Liver (tissue), 8 donors: ENCODE measurements at regions not wholly inside any gene's neighbourhood (a gene's known extent, or its start where the extent isn't known, plus 50 kb on each side); places are given as distances from the start of the nearest gene placed in this dataset.

Experiments
- DNase-seq: peaks from one replicate; pipeline ENCODE4 v3.0.0-alpha.2; 2017; ENCODE audit warnings: low spot score
- H3K27ac ChIP-seq, 2 donors: one replicate each; pipeline ENCODE4 v1.7.0; 2013; ENCODE audit warnings: inconsistent platforms in 2 of 2, low read length in 2 of 2, control low read depth in 1 of 2, low read depth in 1 of 2, mild to moderate bottlenecking in 1 of 2
- H3K27me3 ChIP-seq, 4 donors: one replicate each; pipeline versions ENCODE4 v1.6.1 to v1.7.0; 2013; ENCODE audit warnings: low read length in 3 of 4, inconsistent platforms in 1 of 4, mild to moderate bottlenecking in 1 of 4, moderate library complexity in 1 of 4; ENCODE audit not compliant: control insufficient read depth in 4 of 4, insufficient read depth in 4 of 4
- H3K36me3 ChIP-seq, 4 donors: one replicate each; pipeline versions ENCODE4 v1.6.1 to v1.7.0; 2013; ENCODE audit warnings: low read length in 3 of 4, mild to moderate bottlenecking in 3 of 4, low read depth in 1 of 4, moderate library complexity in 1 of 4; ENCODE audit not compliant: control insufficient read depth in 4 of 4, insufficient read depth in 3 of 4
- H3K4me1 ChIP-seq, 4 donors: one replicate each; pipeline versions ENCODE4 v1.6.1 to v1.7.0; 2013; ENCODE audit warnings: low read length in 3 of 4, mild to moderate bottlenecking in 3 of 4, moderate library complexity in 1 of 4; ENCODE audit not compliant: control insufficient read depth in 4 of 4, insufficient read depth in 4 of 4
- H3K4me3 ChIP-seq, 3 donors: one replicate each; pipeline versions ENCODE4 v1.6.1 to v1.7.0; 2013; ENCODE audit warnings: low read length in 3 of 3, control low read depth in 1 of 3, low read depth in 1 of 3, mild to moderate bottlenecking in 1 of 3
- H3K9ac ChIP-seq, 2 donors: one replicate each; pipeline ENCODE4 v1.7.0; 2013; ENCODE audit warnings: low read length in 2 of 2, mild to moderate bottlenecking in 2 of 2, moderate library complexity in 2 of 2, control low read depth in 1 of 2, low read depth in 1 of 2
- H3K9me3 ChIP-seq, 4 donors: one replicate each; pipeline versions ENCODE4 v1.6.1 to v1.7.0; 2013; ENCODE audit warnings: low read length in 3 of 4; ENCODE audit not compliant: control insufficient read depth in 4 of 4
- CTCF ChIP-seq: fragments of 150-350 bp; IDR thresholded peaks from 2 replicates; pipeline ENCODE4 v1.5.1; 2017; ENCODE audit warnings: improper control_type of control experiment, low read depth, low read length; ENCODE audit not compliant: missing input control
- EGR1 ChIP-seq, 2 donors: IDR thresholded peaks; 2 replicates each; pipeline ENCODE4 v1.6.1; 2016 to 2018; ENCODE audit warnings: antibody characterized with exemption in 2 of 2, low read depth in 2 of 2
- FOXA1 ChIP-seq: IDR thresholded peaks from 2 replicates; pipeline ENCODE4 v1.6.1; 2016; ENCODE audit warnings: antibody characterized with exemption
- FOXA2 ChIP-seq: IDR thresholded peaks from 2 replicates; pipeline ENCODE4 v1.6.1; 2016; ENCODE audit warnings: antibody characterized with exemption
- GABPA ChIP-seq, 2 donors: IDR thresholded peaks in 1 of 2; conservative IDR thresholded peaks in 1 of 2; 2 replicates each; pipeline ENCODE4 v1.6.1; 2016; ENCODE audit warnings: antibody characterized with exemption in 2 of 2, mild to moderate bottlenecking in 1 of 2, moderate library complexity in 1 of 2
- HNF4A ChIP-seq, 2 donors: conservative IDR thresholded peaks; 2 replicates each; pipeline ENCODE4 v1.6.1; 2016; ENCODE audit warnings: antibody characterized with exemption in 2 of 2, mild to moderate bottlenecking in 2 of 2
- HNF4G ChIP-seq: IDR thresholded peaks from 2 replicates; pipeline ENCODE4 v1.6.1; 2016; ENCODE audit warnings: antibody characterized with exemption
- JUND ChIP-seq, 2 donors: IDR thresholded peaks; 2 replicates each; pipeline ENCODE4 v1.6.1; 2016; ENCODE audit warnings: antibody characterized with exemption in 2 of 2
- NR2F2 ChIP-seq: IDR thresholded peaks from 2 replicates; pipeline ENCODE4 v1.6.1; 2016; ENCODE audit warnings: antibody characterized with exemption
- RAD21 ChIP-seq, 2 donors: IDR thresholded peaks; 2 replicates each; pipeline ENCODE4 v1.6.1; 2016; ENCODE audit warnings: antibody characterized with exemption in 2 of 2, mild to moderate bottlenecking in 2 of 2
- RXRA ChIP-seq, 2 donors: IDR thresholded peaks; 2 replicates each; pipeline ENCODE4 v1.6.1; 2017 to 2018; ENCODE audit warnings: antibody characterized with exemption in 2 of 2, mild to moderate bottlenecking in 1 of 2
- SP1 ChIP-seq: IDR thresholded peaks from 2 replicates; pipeline ENCODE4 v1.6.1; 2018; ENCODE audit warnings: antibody characterized with exemption, mild to moderate bottlenecking
- TAF1 ChIP-seq: conservative IDR thresholded peaks from 2 replicates; pipeline ENCODE4 v1.6.1; 2016; ENCODE audit warnings: antibody characterized with exemption, mild to moderate bottlenecking
- YY1 ChIP-seq: IDR thresholded peaks from 2 replicates; pipeline ENCODE4 v1.6.1; 2016; ENCODE audit warnings: antibody characterized with exemption, mild to moderate bottlenecking
- WGBS: extraction: QIAGEN DNeasy Blood & Tissue Kit; methylation state at CpG from one replicate; pipeline ENCODE4 v1.1.7; 2013; 5-methylcytosine and 5-hydroxymethylcytosine counted together
- TF ChIP-seq, protein P1 (sequence below): IDR thresholded peaks from 2 replicates; pipeline ENCODE4 v1.6.1; 2016; ENCODE audit warnings: antibody characterized with exemption
- TF ChIP-seq, protein P2 (sequence below): IDR thresholded peaks from 2 replicates; pipeline ENCODE4 v1.6.1; 2016; ENCODE audit warnings: antibody characterized with exemption
- TF ChIP-seq, protein P3 (sequence below): IDR thresholded peaks from 2 replicates; pipeline ENCODE4 v1.6.1; 2016; ENCODE audit warnings: antibody characterized with exemption
- TF ChIP-seq, protein P4 (sequence below): IDR thresholded peaks from 2 replicates; pipeline ENCODE4 v1.6.1; 2016; ENCODE audit warnings: antibody characterized with exemption, mild to moderate bottlenecking
- donor health status: healthy.
- donor health status: healthy.
- donor health status: healthy.
- donor health status: healthy.
- donor health status: healthy.

DNA sequence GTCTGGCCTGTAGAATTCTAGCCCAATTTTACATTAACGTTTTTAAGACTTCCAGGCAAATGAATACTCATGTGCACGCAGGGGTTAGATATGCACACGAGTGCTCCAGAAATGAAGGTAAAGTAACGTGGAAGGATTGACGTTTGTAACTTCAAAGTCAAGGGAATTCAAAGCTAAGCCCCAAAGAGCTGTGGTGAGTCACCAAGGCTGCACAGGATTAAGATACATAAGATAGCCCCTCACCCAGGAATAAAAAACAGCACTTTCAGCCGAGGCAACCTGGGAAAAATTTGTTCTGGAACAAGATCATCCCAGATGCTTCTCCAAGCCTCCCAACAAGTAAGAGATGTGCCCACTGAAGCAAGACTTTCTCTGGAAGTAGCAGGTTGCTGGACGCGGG is 259.6 kb upstream of the PLXNA2 start:
- no peaks in the 10 kb centered on the region for H3K9me3 ChIP-seq

DNA sequence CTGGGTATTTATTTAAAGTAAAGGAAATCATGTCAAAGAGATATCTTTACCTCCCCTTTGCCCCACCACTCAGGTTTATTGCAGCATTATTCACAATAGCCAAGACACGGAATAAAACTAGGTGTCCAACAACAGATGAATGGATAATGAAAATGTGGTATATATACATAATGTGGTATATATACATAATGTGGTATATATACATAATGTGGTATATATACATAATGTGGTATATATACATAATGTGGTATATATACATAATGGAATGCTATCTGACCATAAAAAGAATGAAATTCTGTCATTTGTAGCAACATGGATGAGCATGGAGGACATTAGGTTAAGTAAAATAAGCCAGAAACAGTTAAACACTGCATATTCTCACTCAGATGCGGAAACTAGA is 262.6 kb upstream of the PLXNA2 start:
- H3K36me3 ChIP-seq = no peaks in the 10 kb centered on the region
- no peak overlapping the region for H3K27ac ChIP-seq
- H3K4me1 ChIP-seq = no peaks in the 10 kb centered on the region
- no peak overlapping the region for H3K9ac ChIP-seq
- TF ChIP-seq RAD21 (IDR thresholded peaks at IDR 0.05) (no peak), HNF4G (no peak), SP1 (no peak), NR2F2 (no peak), FOXA2 (no peak), YY1 (no peak), RXRA (IDR thresholded peaks at IDR 0.05) (no peak), HNF4A (conservative IDR thresholded peaks at IDR 0.05) (no peak), CTCF (no peak)
- TF ChIP-seq, protein P1, sequence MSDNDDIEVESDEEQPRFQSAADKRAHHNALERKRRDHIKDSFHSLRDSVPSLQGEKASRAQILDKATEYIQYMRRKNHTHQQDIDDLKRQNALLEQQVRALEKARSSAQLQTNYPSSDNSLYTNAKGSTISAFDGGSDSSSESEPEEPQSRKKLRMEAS = no peak
- TF ChIP-seq, protein P2, sequence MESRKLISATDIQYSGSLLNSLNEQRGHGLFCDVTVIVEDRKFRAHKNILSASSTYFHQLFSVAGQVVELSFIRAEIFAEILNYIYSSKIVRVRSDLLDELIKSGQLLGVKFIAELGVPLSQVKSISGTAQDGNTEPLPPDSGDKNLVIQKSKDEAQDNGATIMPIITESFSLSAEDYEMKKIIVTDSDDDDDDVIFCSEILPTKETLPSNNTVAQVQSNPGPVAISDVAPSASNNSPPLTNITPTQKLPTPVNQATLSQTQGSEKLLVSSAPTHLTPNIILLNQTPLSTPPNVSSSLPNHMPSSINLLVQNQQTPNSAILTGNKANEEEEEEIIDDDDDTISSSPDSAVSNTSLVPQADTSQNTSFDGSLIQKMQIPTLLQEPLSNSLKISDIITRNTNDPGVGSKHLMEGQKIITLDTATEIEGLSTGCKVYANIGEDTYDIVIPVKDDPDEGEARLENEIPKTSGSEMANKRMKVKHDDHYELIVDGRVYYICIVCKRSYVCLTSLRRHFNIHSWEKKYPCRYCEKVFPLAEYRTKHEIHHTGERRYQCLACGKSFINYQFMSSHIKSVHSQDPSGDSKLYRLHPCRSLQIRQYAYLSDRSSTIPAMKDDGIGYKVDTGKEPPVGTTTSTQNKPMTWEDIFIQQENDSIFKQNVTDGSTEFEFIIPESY = no peak
- TF ChIP-seq, protein P3, sequence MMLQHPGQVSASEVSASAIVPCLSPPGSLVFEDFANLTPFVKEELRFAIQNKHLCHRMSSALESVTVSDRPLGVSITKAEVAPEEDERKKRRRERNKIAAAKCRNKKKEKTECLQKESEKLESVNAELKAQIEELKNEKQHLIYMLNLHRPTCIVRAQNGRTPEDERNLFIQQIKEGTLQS = no peak
- no peaks in the 10 kb centered on the region for H3K27me3 ChIP-seq
- WGBS = 97% methylated on average over 2 of the region's 2 CpGs
- no peak overlapping the region for H3K4me3 ChIP-seq
- H3K9me3 ChIP-seq = no peaks in the 10 kb centered on the region
- no peak for DNase-seq

More for the DNA sequence above, 259.6 kb upstream of the PLXNA2 start:
- 82% methylated on average over 8 of the region's 8 CpGs for WGBS
- no peak for TF ChIP-seq HNF4A (conservative IDR thresholded peaks at IDR 0.05)
- TF ChIP-seq, protein P4, sequence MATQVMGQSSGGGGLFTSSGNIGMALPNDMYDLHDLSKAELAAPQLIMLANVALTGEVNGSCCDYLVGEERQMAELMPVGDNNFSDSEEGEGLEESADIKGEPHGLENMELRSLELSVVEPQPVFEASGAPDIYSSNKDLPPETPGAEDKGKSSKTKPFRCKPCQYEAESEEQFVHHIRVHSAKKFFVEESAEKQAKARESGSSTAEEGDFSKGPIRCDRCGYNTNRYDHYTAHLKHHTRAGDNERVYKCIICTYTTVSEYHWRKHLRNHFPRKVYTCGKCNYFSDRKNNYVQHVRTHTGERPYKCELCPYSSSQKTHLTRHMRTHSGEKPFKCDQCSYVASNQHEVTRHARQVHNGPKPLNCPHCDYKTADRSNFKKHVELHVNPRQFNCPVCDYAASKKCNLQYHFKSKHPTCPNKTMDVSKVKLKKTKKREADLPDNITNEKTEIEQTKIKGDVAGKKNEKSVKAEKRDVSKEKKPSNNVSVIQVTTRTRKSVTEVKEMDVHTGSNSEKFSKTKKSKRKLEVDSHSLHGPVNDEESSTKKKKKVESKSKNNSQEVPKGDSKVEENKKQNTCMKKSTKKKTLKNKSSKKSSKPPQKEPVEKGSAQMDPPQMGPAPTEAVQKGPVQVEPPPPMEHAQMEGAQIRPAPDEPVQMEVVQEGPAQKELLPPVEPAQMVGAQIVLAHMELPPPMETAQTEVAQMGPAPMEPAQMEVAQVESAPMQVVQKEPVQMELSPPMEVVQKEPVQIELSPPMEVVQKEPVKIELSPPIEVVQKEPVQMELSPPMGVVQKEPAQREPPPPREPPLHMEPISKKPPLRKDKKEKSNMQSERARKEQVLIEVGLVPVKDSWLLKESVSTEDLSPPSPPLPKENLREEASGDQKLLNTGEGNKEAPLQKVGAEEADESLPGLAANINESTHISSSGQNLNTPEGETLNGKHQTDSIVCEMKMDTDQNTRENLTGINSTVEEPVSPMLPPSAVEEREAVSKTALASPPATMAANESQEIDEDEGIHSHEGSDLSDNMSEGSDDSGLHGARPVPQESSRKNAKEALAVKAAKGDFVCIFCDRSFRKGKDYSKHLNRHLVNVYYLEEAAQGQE = no peak
- TF ChIP-seq FOXA1 = no peak
- no peak for TF ChIP-seq JUND (IDR thresholded peaks at IDR 0.05)
- TF ChIP-seq, protein P1 = no peak
- TF ChIP-seq FOXA2 = no peak
- no peak for TF ChIP-seq HNF4G
- no peak for TF ChIP-seq RAD21 (IDR thresholded peaks at IDR 0.05)
- no peak for TF ChIP-seq TAF1
- TF ChIP-seq YY1 = no peak
- no peak for TF ChIP-seq CTCF
- TF ChIP-seq RXRA (IDR thresholded peaks at IDR 0.05) = no peak
- no peak for TF ChIP-seq GABPA (IDR thresholded peaks at IDR 0.05 in 1 of 2, conservative IDR thresholded peaks at IDR 0.05 in 1 of 2)
- no peak for TF ChIP-seq EGR1 (IDR thresholded peaks at IDR 0.05; ENCODE audit: low read depth in 2 of 2)
- no peaks in the 10 kb centered on the region for H3K27me3 ChIP-seq
- DNase-seq = no peak
- no peak overlapping the region for H3K27ac ChIP-seq
- no peak overlapping the region for H3K9ac ChIP-seq
- peaks cover 0 to 11% (median 0%) of the 10 kb centered on the region in 4 donors for H3K4me1 ChIP-seq
- H3K36me3 ChIP-seq = no peaks in the 10 kb centered on the region
- H3K4me3 ChIP-seq = no peak overlapping the region
